CD4-positive, alpha-beta T cell (primary cell): ENCODE measurements at regions not wholly inside any gene's neighbourhood (a gene's known extent, or its start where the extent isn't known, plus 50 kb on each side); places are given as distances from the start of the nearest gene placed in this dataset.

ENCODE experiments used
- ATAC-seq: fragments of 200-7000 bp; cut with Tn5 transposase; one replicate; pipeline ENCODE4 v1.10.0; 2022; ENCODE audit warnings: mild to moderate bottlenecking; ENCODE audit not compliant: poor library complexity
- CTCF ChIA-PET: fragments of 350-600 bp; sonication (Branson Sonifier 250); formaldehyde crosslinking; loops from one replicate; lab custom pipeline; 2021; ENCODE audit warnings: antibody characterized with exemption, inconsistent platforms; lab: Charles Lee
- POLR2A ChIA-PET: fragments of 350-600 bp; sonication (Branson Sonifier 250); formaldehyde crosslinking; loops from one replicate; lab custom pipeline; 2021; ENCODE audit warnings: antibody characterized with exemption, inconsistent platforms; lab: Charles Lee
- DNase-seq, 14 experiments: peaks; one replicate each; pipeline ENCODE4 v3.0.0-alpha.2; 2013 to 2020; ENCODE audit warnings: mixed read lengths in 2 of 14
- H3K27ac ChIP-seq, 2 donors: one replicate each; pipeline versions ENCODE4 v1.5.1 to v1.7.0; 2013; ENCODE audit warnings: low read length in 2 of 2, low read depth in 1 of 2, mild to moderate bottlenecking in 1 of 2
- H3K27me3 ChIP-seq, 2 experiments: 1 replicate in 1 of 2; 2 replicates in 1 of 2; pipeline versions ENCODE4 v1.6.1 to v1.7.0; 2013; ENCODE audit warnings: low read length in 2 of 2, control low read depth in 1 of 2, mild to moderate bottlenecking in 1 of 2, moderate library complexity in 1 of 2; ENCODE audit not compliant: insufficient read depth in 2 of 2, control insufficient read depth in 1 of 2
- H3K36me3 ChIP-seq: one replicate; pipeline ENCODE4 v1.6.1; 2013; ENCODE audit warnings: low read length, control low read depth; ENCODE audit not compliant: insufficient read depth
- H3K4me1 ChIP-seq: one replicate; pipeline ENCODE4 v1.6.1; 2013; ENCODE audit warnings: low read length, control low read depth; ENCODE audit not compliant: insufficient read depth
- H3K4me3 ChIP-seq: one replicate; pipeline ENCODE4 v1.5.1; 2013; ENCODE audit warnings: mild to moderate bottlenecking, low read length, moderate library complexity
- H3K9me3 ChIP-seq, 2 experiments: 1 replicate in 1 of 2; 2 replicates in 1 of 2; pipeline versions ENCODE4 v1.6.1 to v1.7.0; 2013; ENCODE audit warnings: low read length in 2 of 2, mild to moderate bottlenecking in 2 of 2, control low read depth in 1 of 2, moderate library complexity in 1 of 2; ENCODE audit not compliant: control insufficient read depth in 1 of 2, insufficient read depth in 1 of 2
- H3K27ac Mint-ChIP-seq: one replicate; pipeline ENCODE4 v1.8.0; 2020; ENCODE audit warnings: mixed read lengths
- H3K27me3 Mint-ChIP-seq: one replicate; pipeline ENCODE4 v1.8.0; 2021; ENCODE audit warnings: mixed read lengths
- H3K36me3 Mint-ChIP-seq: one replicate; pipeline ENCODE4 v1.8.0; 2021; ENCODE audit warnings: low read depth, mixed read lengths
- H3K4me1 Mint-ChIP-seq: one replicate; pipeline ENCODE4 v1.8.0; 2021; ENCODE audit warnings: low read depth, mixed read lengths
- H3K4me3 Mint-ChIP-seq: one replicate; pipeline ENCODE4 v1.8.0; 2020; ENCODE audit warnings: mild to moderate bottlenecking, mixed read lengths
- H3K9me3 Mint-ChIP-seq: one replicate; pipeline ENCODE4 v1.8.0; 2020; ENCODE audit warnings: mixed read lengths
- CTCF ChIP-seq: fragments of 200-600 bp; IDR thresholded peaks from one replicate; pipeline ENCODE4 v1.8.0; 2022; ENCODE audit warnings: antibody characterized with exemption, mild to moderate bottlenecking
- intact Hi-C, 2 experiments: fragments of 100-400 bp; cut with DNase I in 1 of 2; cut with micrococcal nuclease in 1 of 2; formaldehyde crosslinking; loops; one replicate each; pipeline versions ENCODE4 v1.15.1 to v1.9.0; 2023 to 2025; cut with DNase I, micrococcal nuclease

DNA sequence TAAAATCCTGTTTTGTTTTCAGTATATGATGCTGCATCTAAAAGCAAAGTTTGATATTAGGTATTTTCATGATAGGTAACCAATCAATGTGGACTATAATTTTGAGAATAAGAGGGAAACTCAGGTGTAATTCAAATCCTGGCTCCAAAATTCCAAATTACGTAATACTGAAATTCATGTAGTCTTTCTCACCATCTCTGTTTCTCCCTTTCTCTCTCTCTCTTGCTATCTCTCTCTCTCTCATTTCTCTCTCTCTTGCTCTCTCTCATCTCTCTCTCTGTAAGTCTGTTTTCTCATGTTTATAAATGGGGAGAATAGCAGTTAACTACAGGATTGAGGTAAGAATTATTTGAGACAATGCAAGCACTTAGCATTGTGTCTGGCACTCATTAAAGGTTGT, 401.1 kb upstream of the TLE4 start:
- no peak for TF ChIP-seq CTCF
- no peak overlapping the region for H3K4me3 Mint-ChIP-seq
- intact Hi-C loops: no loop called here
- no peak for DNase-seq
- no peak overlapping the region for H3K27ac Mint-ChIP-seq
- no peaks in the 10 kb centered on the region for H3K9me3 Mint-ChIP-seq
- H3K4me1 Mint-ChIP-seq: no peaks in the 10 kb centered on the region
- Histone ChIP-seq H3K4me3 (no peak overlapping the region), H3K4me1 (no peaks in the 10 kb centered on the region), H3K27ac (no peak overlapping the region), H3K36me3 (no peaks in the 10 kb centered on the region), H3K27me3 (no peaks in the 10 kb centered on the region), H3K9me3 (no peaks in the 10 kb centered on the region)
- no peaks in the 10 kb centered on the region for H3K36me3 Mint-ChIP-seq
- POLR2A ChIA-PET: no interaction called here
- ATAC-seq: no peak
- CTCF ChIA-PET: no interaction called here
- H3K27me3 Mint-ChIP-seq: peaks cover 18% of the 10 kb centered on the region

DNA sequence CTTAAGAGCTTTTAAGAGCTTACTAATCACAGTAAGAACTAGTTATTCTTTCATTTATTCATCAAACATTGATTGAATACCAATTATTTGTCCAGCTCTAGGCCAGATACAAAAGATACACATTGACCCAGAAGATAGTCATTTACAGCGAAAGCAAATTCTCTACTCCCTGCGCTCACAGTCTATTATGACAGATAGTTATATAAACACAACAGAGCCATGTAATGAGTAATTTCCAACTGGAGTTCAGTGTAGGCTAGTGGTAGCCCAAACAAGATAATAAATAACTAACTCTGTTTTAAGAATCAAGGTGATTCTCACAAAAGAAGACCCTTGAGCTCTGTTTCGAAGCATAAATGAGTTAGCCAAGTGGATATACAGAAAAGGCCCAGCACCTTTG, 397.8 kb upstream of the TLE4 start:
- Histone ChIP-seq H3K4me3 (no peak overlapping the region), H3K27ac (no peak overlapping the region), H3K36me3 (no peaks in the 10 kb centered on the region), H3K27me3 (no peaks in the 10 kb centered on the region), H3K9me3 (no peaks in the 10 kb centered on the region), H3K4me1 (no peaks in the 10 kb centered on the region)
- Mint-ChIP-seq H3K4me1 (no peaks in the 10 kb centered on the region), H3K36me3 (no peaks in the 10 kb centered on the region), H3K27me3 (no peaks in the 10 kb centered on the region), H3K4me3 (no peak overlapping the region), H3K27ac (no peak overlapping the region), H3K9me3 (no peaks in the 10 kb centered on the region)
- ATAC-seq (no peak), DNase-seq (no peak)
- no peak for TF ChIP-seq CTCF
- POLR2A ChIA-PET: no interaction called here
- CTCF ChIA-PET: no interaction called here
- intact Hi-C loops: no loop called here

DNA sequence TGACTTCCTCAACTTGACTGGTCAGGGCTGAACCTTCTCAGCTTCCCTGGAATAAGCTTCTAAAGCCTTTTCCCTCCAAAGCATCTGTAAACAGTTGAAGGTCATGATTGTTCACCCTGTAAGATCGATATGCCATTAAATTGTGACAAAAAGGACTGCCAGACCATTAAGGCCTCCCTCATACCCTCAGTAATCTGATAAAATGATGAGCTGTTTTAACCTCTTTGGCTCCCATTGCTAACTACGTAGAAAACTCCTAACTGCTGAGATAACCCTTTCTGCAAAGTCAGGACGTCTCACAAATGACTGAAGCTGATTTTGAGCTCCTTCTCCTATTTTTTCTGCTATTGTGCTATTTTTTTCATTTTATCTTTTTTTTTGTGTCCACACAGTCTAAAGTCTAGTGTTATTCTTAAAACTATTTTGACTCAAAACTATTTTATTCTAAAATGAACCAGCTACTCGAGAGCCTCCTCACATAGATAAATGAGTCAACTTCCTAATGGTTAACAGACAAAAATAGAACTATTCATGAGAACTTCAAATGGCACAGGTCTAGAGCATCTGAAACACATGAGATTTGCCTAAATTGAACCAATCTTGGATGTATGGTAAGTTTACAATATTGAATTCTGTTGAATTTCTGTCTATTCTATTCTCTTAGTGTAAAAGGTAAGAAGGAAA, 395.6 kb upstream of the TLE4 start:
- CTCF ChIA-PET: no interaction called here
- Histone ChIP-seq H3K4me1 (no peaks in the 10 kb centered on the region), H3K9me3 (no peaks in the 10 kb centered on the region), H3K27ac (no peak overlapping the region), H3K27me3 (no peaks in the 10 kb centered on the region), H3K4me3 (no peak overlapping the region), H3K36me3 (no peaks in the 10 kb centered on the region)
- Mint-ChIP-seq H3K27me3 (no peaks in the 10 kb centered on the region), H3K9me3 (no peaks in the 10 kb centered on the region), H3K4me3 (no peak overlapping the region), H3K36me3 (no peaks in the 10 kb centered on the region), H3K4me1 (no peaks in the 10 kb centered on the region), H3K27ac (no peak overlapping the region)
- POLR2A ChIA-PET: no interaction called here
- TF ChIP-seq CTCF: no peak
- ATAC-seq (no peak), DNase-seq (no peak)
- intact Hi-C loops: no loop called here
